Cardiac muscle cell (in vitro differentiated cells and primary cell): ENCODE measurements at regions not wholly inside any gene's neighbourhood (a gene's known extent, or its start where the extent isn't known, plus 50 kb on each side); places are given as distances from the start of the nearest gene placed in this dataset.

Experiments used
- DNase-seq, 2 donors: peaks; one replicate each; pipeline versions ENCODE4 v3.0.0 to v3.0.0-alpha.2; 2010 to 2017; ENCODE audit warnings: low read depth in 1 of 2, low spot score in 1 of 2
- H3K27ac ChIP-seq: fragments of 200-600 bp; sonication (generic); 2 replicates; pipeline ENCODE4 v1.5.1; 2016
- H3K27me3 ChIP-seq: fragments of 200-600 bp; sonication (generic); 2 replicates; pipeline ENCODE4 v1.6.0; 2016; ENCODE audit warnings: control low read depth
- H3K36me3 ChIP-seq: fragments of 200-600 bp; sonication (generic); 2 replicates; pipeline ENCODE4 v1.5.1; 2016; ENCODE audit warnings: control low read depth
- H3K4me1 ChIP-seq: fragments of 200-600 bp; sonication (generic); 2 replicates; pipeline ENCODE4 v1.8.1; 2017; ENCODE audit warnings: low read depth, mild to moderate bottlenecking, mixed run types
- H3K4me3 ChIP-seq: fragments of 200-600 bp; sonication (generic); 2 replicates; pipeline ENCODE4 v1.5.1; 2016; ENCODE audit warnings: mild to moderate bottlenecking
- H3K9me3 ChIP-seq: fragments of 200-600 bp; sonication (generic); 2 replicates; pipeline ENCODE4 v1.5.1; 2017; ENCODE audit warnings: low read depth, mild to moderate bottlenecking, control low read depth
- TF ChIP-seq, protein P1 (sequence below): IDR thresholded peaks from 2 replicates; pipeline ENCODE4 v1.5.1; 2012; ENCODE audit warnings: low read depth, mild to moderate bottlenecking, low read length

DNA sequence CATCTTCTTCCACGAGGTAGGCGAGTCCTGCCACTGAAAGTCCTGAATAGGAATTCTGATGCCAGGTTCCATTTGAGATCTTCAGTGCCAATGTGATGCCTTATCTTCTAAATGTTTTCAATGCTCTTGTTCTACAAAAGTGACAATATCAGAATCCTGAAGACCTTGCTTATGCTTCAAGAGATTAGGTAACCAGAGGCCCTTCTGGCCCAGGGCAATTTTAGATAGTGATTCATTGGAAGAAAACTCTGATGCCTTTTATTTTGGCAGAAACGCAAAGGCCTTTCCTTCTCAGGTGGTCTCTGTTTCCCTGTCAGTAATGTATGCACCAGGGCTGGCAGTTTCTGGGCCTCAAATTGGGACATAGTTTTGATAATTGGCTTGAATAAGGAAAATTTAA is 144.8 kb downstream of the CEP135 start:
- no peak for DNase-seq
- Histone ChIP-seq H3K4me1 (peaks cover 7% of the 10 kb centered on the region), H3K4me3 (no peak overlapping the region), H3K36me3 (no peaks in the 10 kb centered on the region), H3K9me3 (no peaks in the 10 kb centered on the region), H3K27ac (no peak overlapping the region), H3K27me3 (no peaks in the 10 kb centered on the region)
- TF ChIP-seq, protein P1, sequence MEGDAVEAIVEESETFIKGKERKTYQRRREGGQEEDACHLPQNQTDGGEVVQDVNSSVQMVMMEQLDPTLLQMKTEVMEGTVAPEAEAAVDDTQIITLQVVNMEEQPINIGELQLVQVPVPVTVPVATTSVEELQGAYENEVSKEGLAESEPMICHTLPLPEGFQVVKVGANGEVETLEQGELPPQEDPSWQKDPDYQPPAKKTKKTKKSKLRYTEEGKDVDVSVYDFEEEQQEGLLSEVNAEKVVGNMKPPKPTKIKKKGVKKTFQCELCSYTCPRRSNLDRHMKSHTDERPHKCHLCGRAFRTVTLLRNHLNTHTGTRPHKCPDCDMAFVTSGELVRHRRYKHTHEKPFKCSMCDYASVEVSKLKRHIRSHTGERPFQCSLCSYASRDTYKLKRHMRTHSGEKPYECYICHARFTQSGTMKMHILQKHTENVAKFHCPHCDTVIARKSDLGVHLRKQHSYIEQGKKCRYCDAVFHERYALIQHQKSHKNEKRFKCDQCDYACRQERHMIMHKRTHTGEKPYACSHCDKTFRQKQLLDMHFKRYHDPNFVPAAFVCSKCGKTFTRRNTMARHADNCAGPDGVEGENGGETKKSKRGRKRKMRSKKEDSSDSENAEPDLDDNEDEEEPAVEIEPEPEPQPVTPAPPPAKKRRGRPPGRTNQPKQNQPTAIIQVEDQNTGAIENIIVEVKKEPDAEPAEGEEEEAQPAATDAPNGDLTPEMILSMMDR, result no peak

DNA sequence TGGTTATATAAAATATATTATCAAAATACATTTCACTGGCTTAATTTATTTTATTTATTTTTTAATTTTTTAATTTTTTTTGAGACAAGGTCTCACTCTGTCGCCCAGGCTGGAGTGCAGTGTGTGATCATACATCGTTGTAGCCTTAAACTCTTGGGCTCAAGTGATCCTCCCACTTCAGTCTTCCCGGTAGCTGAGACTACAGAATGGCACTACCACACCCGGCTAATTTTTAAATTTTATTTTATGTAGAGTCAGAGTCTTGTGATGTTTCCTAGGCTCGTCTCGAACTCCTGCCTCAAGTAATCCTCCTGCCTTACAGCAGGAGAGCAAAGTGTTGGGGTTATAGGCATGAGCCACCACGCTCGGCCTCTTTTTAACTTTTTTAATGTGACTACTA is 143.8 kb downstream of the CEP135 start:
- H3K4me1 ChIP-seq, result peaks cover 7% of the 10 kb centered on the region
- H3K27ac ChIP-seq, result no peak overlapping the region
- no peaks in the 10 kb centered on the region for H3K9me3 ChIP-seq
- TF ChIP-seq, protein P1, result no peak
- H3K4me3 ChIP-seq, result no peak overlapping the region
- DNase-seq, result no peak
- no peaks in the 10 kb centered on the region for H3K36me3 ChIP-seq
- no peaks in the 10 kb centered on the region for H3K27me3 ChIP-seq

DNA sequence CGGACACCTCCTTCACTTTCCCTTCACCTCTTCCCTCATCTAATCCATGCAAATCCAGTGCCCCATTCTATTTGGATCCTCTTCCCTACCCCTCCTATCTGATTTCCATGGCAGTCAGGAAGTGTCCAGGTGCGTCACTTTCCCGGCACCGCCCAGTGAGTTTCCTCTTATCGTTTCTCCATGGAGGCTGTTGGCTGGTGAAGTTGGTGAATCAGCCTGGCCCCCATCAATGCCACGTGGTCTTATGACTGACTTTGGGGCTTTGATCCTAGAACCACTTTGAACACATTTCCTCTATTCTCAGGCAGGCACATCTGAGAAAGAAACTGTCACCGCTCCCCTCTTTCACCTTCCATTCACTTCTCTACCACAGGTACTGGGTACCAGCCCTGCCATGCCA is 137.8 kb downstream of the CEP135 start:
- Histone ChIP-seq H3K27ac (no peak overlapping the region), H3K4me1 (peaks cover 11% of the 10 kb centered on the region), H3K4me3 (no peak overlapping the region), H3K36me3 (no peaks in the 10 kb centered on the region), H3K27me3 (no peaks in the 10 kb centered on the region), H3K9me3 (no peaks in the 10 kb centered on the region)
- TF ChIP-seq, protein P1, result no peak
- DNase-seq, result no peak

DNA sequence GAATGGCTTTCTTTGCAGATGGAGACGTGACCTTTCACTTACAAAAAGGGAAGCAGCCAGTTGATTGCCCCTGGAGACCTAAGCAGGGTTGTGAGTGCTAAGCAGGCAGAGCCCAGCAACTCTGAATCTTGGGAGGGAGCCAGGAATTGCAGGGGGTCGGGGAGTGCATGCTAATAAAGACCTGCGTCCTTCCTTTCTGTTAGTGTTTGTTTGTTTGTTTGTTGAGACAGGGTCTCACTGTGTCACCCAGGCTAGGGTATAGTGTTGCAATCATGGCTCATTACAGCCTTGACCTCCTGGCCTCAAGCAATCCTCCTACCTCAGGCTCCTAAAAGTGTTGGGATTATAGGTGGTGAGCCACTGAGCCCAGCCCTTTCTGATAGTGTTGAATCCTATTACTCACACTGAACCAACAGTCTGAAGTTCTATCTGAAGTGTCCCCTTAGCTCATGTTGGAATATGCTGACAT is 137.4 kb downstream of the CEP135 start:
- no peaks in the 10 kb centered on the region for H3K9me3 ChIP-seq
- TF ChIP-seq, protein P1, result no peak
- H3K27ac ChIP-seq, result no peak overlapping the region
- no peaks in the 10 kb centered on the region for H3K36me3 ChIP-seq
- peaks cover 11% of the 10 kb centered on the region for H3K4me1 ChIP-seq
- H3K27me3 ChIP-seq, result no peaks in the 10 kb centered on the region
- peak; percentile 16 to 41 for DNase-seq
- no peak overlapping the region for H3K4me3 ChIP-seq

DNA sequence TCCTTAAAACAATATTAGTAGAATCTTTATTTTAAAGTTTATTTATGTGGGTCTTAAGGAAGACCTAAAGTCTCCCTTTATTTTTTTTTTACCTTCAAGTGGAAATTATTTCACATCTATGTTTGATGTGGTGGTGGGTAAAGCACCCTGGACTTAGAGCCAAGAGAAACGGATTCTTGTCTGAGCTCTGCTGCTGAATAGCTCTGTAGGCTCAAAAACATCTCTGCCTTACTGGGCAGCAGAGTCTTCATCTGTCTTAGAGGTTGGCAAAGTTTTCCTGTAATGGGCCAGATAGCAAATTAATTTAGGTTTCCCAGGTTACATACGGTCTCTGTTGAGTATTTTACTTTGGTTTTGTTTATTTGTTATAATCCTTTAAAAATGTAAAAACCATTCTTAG is 136.5 kb downstream of the CEP135 start:
- no peak for DNase-seq
- Histone ChIP-seq H3K4me1 (peaks cover 11% of the 10 kb centered on the region), H3K9me3 (no peaks in the 10 kb centered on the region), H3K27me3 (no peaks in the 10 kb centered on the region), H3K36me3 (no peaks in the 10 kb centered on the region), H3K4me3 (no peak overlapping the region), H3K27ac (no peak overlapping the region)
- TF ChIP-seq, protein P1, result no peak

DNA sequence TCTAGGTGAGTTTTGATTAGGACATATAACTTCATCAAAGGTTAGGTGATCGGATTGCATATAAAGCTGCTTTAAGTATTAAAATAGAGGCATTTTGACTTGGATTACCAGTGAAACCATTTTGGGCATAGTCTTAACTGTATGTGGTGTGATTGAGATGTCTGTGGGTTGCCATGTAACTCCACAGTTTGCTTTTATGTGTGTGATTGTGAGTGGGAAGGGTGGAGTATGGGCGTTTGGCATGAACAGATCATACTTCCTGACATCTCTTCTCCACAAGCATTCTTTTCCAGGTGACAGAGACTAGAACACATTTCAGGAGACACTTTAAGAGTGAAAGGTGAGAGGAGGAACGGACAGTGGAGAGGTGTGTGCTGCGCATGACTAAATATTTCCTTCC is 136.1 kb downstream of the CEP135 start:
- no peaks in the 10 kb centered on the region for H3K27me3 ChIP-seq
- DNase-seq, result no peak
- H3K4me3 ChIP-seq, result no peak overlapping the region
- H3K27ac ChIP-seq, result no peak overlapping the region
- no peaks in the 10 kb centered on the region for H3K9me3 ChIP-seq
- no peaks in the 10 kb centered on the region for H3K36me3 ChIP-seq
- peaks cover 11% of the 10 kb centered on the region for H3K4me1 ChIP-seq
- TF ChIP-seq, protein P1, result no peak
